Lung (tissue), 11 donors: ENCODE measurements at regions not wholly inside any gene's neighbourhood (a gene's known extent, or its start where the extent isn't known, plus 50 kb on each side); places are given as distances from the start of the nearest gene placed in this dataset.

Experiments
- ATAC-seq: fragments of 200-7000 bp; cut with Tn5 transposase; one replicate; pipeline ENCODE4 v1.9.1; 2020; ENCODE audit warnings: moderate number of reproducible peaks; ENCODE audit not compliant: insufficient read depth, low FRiP score
- DNase-seq, 3 donors: peaks; one replicate each; pipeline ENCODE4 v3.0.0-alpha.2; 2013 to 2017
- H3K27ac ChIP-seq, 2 donors: one replicate each; pipeline ENCODE4 v1.5.1; 2013; ENCODE audit warnings: mild to moderate bottlenecking in 2 of 2, moderate library complexity in 2 of 2, control low read depth in 1 of 2, inconsistent platforms in 1 of 2, low read depth in 1 of 2, low read length in 1 of 2
- H3K27me3 ChIP-seq, 3 donors: one replicate each; pipeline ENCODE4 v1.5.1; 2013; ENCODE audit warnings: low read length in 2 of 3; ENCODE audit not compliant: control insufficient read depth in 3 of 3, insufficient read depth in 3 of 3
- H3K36me3 ChIP-seq, 4 donors: one replicate each; pipeline ENCODE4 v1.5.1; 2013; ENCODE audit warnings: low read length in 4 of 4, mild to moderate bottlenecking in 1 of 4, moderate library complexity in 1 of 4; ENCODE audit not compliant: control insufficient read depth in 4 of 4, insufficient read depth in 4 of 4
- H3K4me1 ChIP-seq, 5 donors: one replicate each; pipeline ENCODE4 v1.5.1; 2013; ENCODE audit warnings: low read length in 5 of 5, mild to moderate bottlenecking in 2 of 5, moderate library complexity in 1 of 5; ENCODE audit not compliant: control insufficient read depth in 5 of 5, insufficient read depth in 5 of 5
- H3K4me3 ChIP-seq: one replicate; pipeline ENCODE4 v1.5.1; 2013; ENCODE audit warnings: mild to moderate bottlenecking, control low read depth, moderate library complexity
- H3K9ac ChIP-seq, 2 donors: one replicate each; pipeline ENCODE4 v1.5.1; 2013; ENCODE audit warnings: low read length in 2 of 2, control low read depth in 1 of 2; ENCODE audit not compliant: insufficient read depth in 1 of 2
- H3K9me3 ChIP-seq, 4 donors: one replicate each; pipeline ENCODE4 v1.5.1; 2013; ENCODE audit warnings: low read length in 3 of 4, mild to moderate bottlenecking in 1 of 4, moderate library complexity in 1 of 4; ENCODE audit not compliant: control insufficient read depth in 4 of 4, insufficient read depth in 3 of 4
- WGBS, 2 donors: extraction: QIAGEN DNeasy Blood & Tissue Kit; methylation state at CpG; one replicate each; pipeline ENCODE4 v1.1.7; 2013; 5-methylcytosine and 5-hydroxymethylcytosine counted together
- TF ChIP-seq, protein P1 (sequence below): IDR thresholded peaks from 2 replicates; pipeline ENCODE4 v1.5.1; 2012; ENCODE audit warnings: mild to moderate bottlenecking; ENCODE audit errors: control extremely low read depth, extremely low read depth
- donor health status: control.
- donor health status: control.
- donor health status: Bipolar disorder and iron deficiency.
- donor health status: healthy.
- donor health status: DM: yes; HTN: yes; CAD: no.

DNA sequence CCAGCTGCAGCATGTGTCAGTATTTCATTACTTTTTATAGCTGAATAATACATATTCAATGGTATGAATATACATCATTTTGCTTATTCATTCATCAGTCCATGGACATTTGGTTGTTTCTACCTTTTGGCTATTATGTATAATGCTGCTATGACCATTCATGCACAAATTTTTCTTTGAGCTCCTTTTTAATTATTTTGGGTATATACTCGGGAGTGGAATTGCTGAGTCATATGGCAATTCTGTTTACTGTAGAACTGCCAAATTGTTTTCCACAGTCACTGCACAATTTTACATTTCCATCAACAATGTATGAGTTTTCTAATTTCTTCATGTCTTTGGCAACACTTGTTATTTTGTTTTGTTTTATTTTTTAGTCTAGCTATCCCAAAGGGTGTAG lies 405.9 kb upstream of the PITX2 start:
- TF ChIP-seq, protein P1, sequence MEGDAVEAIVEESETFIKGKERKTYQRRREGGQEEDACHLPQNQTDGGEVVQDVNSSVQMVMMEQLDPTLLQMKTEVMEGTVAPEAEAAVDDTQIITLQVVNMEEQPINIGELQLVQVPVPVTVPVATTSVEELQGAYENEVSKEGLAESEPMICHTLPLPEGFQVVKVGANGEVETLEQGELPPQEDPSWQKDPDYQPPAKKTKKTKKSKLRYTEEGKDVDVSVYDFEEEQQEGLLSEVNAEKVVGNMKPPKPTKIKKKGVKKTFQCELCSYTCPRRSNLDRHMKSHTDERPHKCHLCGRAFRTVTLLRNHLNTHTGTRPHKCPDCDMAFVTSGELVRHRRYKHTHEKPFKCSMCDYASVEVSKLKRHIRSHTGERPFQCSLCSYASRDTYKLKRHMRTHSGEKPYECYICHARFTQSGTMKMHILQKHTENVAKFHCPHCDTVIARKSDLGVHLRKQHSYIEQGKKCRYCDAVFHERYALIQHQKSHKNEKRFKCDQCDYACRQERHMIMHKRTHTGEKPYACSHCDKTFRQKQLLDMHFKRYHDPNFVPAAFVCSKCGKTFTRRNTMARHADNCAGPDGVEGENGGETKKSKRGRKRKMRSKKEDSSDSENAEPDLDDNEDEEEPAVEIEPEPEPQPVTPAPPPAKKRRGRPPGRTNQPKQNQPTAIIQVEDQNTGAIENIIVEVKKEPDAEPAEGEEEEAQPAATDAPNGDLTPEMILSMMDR: no peak
- 65 to 75% methylated on average over 1 of the region's 1 CpG for WGBS, 2 donors
- Histone ChIP-seq H3K27me3 (no peaks in the 10 kb centered on the region), H3K4me3 (no peak overlapping the region), H3K4me1 (no peaks in the 10 kb centered on the region), H3K36me3 (no peaks in the 10 kb centered on the region), H3K27ac (no peak overlapping the region), H3K9ac (no peak overlapping the region), H3K9me3 (peaks cover 0 to 10% (median 0%) of the 10 kb centered on the region in 4 donors)
- DNase-seq (no peak), ATAC-seq (no peak)

GRCh38 chr4:111031001-111031579 lies 408.2 kb upstream of the PITX2 start:
- Histone ChIP-seq H3K36me3 (no peaks in the 10 kb centered on the region), H3K9ac (no peak overlapping the region), H3K27me3 (no peaks in the 10 kb centered on the region), H3K27ac (no peak overlapping the region), H3K4me3 (no peak overlapping the region), H3K4me1 (no peaks in the 10 kb centered on the region), H3K9me3 (peaks cover 0 to 10% (median 0%) of the 10 kb centered on the region in 4 donors)
- WGBS, 2 donors: 59 to 75% methylated on average over 1 of the region's 1 CpG
- ATAC-seq (no peak), DNase-seq (no peak)
- TF ChIP-seq, protein P1: no peak

DNA sequence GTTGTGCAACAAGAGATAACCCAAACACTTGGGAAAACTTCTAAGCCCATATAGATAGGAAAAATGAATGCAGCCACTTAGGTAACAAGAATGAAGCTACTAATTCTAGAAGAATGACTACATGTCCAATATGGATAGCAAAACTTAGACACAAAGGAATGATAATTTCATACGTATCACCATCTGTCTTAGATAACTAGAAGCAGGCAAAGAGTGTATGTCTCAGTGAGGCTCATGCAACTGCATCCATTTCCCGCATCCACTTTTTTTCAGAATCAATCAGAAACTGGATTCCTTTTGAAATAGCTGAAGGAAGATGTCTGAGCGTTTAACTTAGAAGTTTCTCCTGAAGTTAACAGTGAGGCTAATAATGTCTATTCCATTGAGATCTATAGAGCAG lies 408.7 kb upstream of the PITX2 start:
- WGBS, 2 donors: 88 to 89% methylated on average over 3 of the region's 3 CpGs
- no peak for ATAC-seq

More for the DNA sequence above, 408.7 kb upstream of the PITX2 start:
- Histone ChIP-seq H3K4me1 (no peaks in the 10 kb centered on the region), H3K4me3 (no peak overlapping the region), H3K9ac (no peak overlapping the region), H3K27me3 (no peaks in the 10 kb centered on the region), H3K9me3 (peaks cover 0 to 10% (median 0%) of the 10 kb centered on the region in 4 donors), H3K27ac (no peak overlapping the region), H3K36me3 (no peaks in the 10 kb centered on the region)
- DNase-seq: no peak
- TF ChIP-seq, protein P1: no peak
